Fibroblast of pulmonary artery (primary cell): ENCODE measurements at regions not wholly inside any gene's neighbourhood (a gene's known extent, or its start where the extent isn't known, plus 50 kb on each side); places are given as distances from the start of the nearest gene placed in this dataset.

Experiments used
- DNase-seq: peaks from one replicate; pipeline ENCODE4 v3.0.0-alpha.2; 2010; ENCODE audit warnings: low read depth
- H3K4me3 ChIP-seq: replicated peaks from 2 replicates; pipeline ENCODE4 v1.5.1; 2011; ENCODE audit warnings: low read depth, mild to moderate bottlenecking, control low read depth, low read length, moderate library complexity
- TF ChIP-seq, protein P1 (sequence below): IDR thresholded peaks from 2 replicates; pipeline ENCODE4 v1.5.1; 2011; ENCODE audit warnings: mild to moderate bottlenecking, control low read depth, low read length, inconsistent platforms; ENCODE audit errors: missing control alignments

GRCh38 chr3:99551520-99551919, 86.9 kb upstream of the COL8A1 start:
- H3K4me3 ChIP-seq = no peak overlapping the region
- DNase-seq = no peak
- TF ChIP-seq, protein P1, sequence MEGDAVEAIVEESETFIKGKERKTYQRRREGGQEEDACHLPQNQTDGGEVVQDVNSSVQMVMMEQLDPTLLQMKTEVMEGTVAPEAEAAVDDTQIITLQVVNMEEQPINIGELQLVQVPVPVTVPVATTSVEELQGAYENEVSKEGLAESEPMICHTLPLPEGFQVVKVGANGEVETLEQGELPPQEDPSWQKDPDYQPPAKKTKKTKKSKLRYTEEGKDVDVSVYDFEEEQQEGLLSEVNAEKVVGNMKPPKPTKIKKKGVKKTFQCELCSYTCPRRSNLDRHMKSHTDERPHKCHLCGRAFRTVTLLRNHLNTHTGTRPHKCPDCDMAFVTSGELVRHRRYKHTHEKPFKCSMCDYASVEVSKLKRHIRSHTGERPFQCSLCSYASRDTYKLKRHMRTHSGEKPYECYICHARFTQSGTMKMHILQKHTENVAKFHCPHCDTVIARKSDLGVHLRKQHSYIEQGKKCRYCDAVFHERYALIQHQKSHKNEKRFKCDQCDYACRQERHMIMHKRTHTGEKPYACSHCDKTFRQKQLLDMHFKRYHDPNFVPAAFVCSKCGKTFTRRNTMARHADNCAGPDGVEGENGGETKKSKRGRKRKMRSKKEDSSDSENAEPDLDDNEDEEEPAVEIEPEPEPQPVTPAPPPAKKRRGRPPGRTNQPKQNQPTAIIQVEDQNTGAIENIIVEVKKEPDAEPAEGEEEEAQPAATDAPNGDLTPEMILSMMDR = peak; percentile 12

DNA sequence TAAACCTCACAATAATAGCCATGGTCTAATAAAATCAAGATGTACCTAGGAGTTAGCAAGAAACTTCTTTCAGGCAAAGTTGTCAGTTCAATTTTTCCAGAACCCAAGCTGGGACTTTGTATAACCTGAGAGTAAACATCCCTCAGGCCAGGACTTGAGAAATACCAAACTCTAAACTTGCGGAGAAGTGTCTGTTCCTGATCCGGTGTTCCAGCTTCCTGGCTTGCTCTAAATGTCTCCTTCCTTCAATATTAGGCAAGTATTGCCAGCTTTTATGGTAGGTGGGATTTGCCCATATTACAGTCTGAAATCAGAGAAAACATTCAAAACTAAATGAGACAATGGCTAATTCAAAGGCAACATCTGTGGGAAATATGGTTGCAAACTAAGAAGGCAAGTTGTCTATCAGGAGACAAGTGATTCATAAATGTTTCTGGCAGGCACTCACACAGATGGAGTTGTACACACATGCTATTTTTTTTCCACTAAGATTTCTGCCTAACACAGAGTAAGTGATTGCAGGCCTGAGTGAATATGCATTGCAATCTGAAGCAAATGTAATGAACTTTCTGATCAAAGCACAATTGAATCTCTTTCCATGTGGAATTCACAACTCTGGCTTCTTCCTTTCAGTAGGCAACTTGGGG, 88.3 kb upstream of the COL8A1 start:
- DNase-seq = peak; percentile 58
- TF ChIP-seq, protein P1 = no peak

DNA sequence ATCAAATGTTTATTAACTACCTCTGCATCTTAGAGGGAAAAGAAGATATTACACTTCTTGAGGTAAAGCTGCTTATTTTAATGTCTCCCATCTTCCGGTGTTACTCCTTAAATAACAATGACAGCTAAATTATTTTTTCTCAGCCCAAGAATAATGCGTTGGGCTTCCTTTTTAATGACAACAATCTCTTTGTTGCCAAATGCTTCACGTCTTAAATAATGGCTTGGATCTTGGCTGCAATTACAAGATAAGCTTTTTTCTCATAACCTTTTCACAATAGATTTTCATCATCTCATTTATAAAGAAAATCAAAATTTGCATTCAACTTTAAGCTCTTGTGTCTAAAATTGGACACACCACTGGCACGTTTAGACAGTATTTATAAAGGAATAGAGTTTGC, 89.2 kb upstream of the COL8A1 start:
- TF ChIP-seq, protein P1 = no peak
- no peak overlapping the region for H3K4me3 ChIP-seq
- no peak for DNase-seq

More for the DNA sequence above, 88.3 kb upstream of the COL8A1 start:
- no peak overlapping the region for H3K4me3 ChIP-seq

DNA sequence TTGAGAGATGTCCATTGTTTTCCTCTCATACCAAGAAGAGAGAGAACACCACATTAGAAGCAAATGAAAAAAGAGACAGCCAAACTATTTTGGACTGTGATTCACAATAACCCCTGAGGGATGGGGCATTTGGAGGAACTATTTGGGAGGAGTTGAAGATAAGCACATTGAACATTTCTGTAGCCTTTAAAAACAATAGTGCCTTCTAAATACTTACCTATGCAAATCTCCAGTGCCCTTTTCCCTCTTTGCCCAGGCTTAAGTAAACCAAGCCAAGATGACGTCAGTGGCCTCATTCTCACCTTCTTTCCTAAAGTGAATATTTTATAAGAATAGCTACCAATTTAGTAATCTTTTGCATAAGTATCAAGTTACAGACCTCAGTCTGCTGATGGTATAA, 89.7 kb upstream of the COL8A1 start:
- TF ChIP-seq, protein P1 = no peak
- DNase-seq = peak; percentile 27
- no peak overlapping the region for H3K4me3 ChIP-seq

DNA sequence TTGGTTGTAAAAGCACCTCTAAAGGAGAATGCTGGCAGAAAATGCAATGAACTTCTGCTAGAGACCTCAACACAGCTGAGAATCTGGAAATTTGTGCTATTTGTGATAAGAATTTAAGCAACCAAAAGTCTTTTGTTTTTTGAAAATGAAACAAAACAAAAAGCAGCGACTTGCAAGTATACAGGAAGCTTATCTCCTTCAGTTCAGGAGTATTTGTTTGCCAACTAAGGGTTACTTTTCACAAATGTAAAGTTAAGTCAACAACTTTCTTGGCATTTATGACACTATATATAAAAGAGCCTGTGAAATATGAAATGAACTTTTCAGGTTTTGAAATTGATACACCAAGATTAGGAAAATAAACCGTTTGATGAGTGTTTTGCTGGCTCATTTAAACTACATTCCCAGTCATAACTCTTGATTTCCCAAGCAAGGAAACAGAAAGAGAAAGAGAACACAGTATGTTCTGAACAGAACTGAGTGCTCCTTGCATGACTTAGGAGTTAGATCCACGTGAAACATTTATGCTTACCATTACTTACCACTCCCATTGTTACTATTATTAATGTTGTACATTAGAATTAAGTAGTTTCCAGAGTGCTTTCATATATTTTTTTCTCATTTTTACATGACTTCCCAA, 92.3 kb upstream of the COL8A1 start:
- DNase-seq = peak; percentile 62
- TF ChIP-seq, protein P1 = no peak
- H3K4me3 ChIP-seq = peak overlapping the region; percentile 42

DNA sequence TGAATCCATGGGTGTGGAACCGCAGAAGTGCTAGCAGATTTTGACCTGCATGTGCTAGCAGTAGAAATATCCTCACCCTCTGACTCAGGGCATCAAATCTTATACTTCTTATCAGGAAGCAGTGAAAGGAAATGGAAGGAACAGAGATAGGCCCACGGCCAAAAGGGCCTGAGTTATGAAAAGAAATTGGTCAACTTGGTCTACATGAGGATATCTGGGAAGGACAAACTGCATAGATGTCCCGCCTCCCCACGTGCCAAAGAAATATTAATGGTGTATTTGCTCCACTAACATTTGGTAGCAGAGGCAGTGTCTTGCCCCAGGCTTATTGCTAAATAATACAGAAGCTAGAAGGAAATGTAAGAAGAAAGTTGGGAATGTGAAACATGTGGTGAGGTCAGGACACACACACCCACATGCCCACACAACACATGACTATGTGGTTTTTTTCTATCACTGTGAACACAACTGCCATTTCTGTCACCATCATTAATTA, 93.6 kb upstream of the COL8A1 start:
- no peak overlapping the region for H3K4me3 ChIP-seq
- peak; percentile 75 for DNase-seq
- TF ChIP-seq, protein P1 = no peak
